ENCODE measurements at regions not wholly inside any gene's neighbourhood (a gene's known extent, or its start where the extent isn't known, plus 50 kb on each side); places are given as distances from the start of the nearest gene placed in this dataset.

DNA sequence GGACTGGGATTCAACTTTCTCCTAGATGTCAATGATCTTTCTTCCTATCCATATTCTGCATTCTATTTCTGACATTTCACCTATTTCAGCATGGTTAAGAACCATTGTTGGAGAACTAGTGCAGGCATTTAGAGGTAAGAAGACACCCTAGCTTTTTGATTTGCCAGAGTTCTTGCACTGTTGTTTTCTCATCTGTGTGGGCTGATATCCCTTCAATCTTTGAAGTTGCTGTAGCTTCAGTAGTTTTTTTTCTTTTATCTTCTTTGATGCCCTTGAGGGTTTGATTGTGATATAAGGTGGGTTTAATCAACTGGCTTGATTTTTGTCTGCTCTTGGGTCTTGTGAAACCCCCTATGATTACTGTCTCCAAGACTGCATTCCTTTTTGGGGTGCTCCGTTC, 502.1 kb downstream of the ETS1 start:
- DNase-seq (ENCODE audit: low spot score), result no peak

DNA sequence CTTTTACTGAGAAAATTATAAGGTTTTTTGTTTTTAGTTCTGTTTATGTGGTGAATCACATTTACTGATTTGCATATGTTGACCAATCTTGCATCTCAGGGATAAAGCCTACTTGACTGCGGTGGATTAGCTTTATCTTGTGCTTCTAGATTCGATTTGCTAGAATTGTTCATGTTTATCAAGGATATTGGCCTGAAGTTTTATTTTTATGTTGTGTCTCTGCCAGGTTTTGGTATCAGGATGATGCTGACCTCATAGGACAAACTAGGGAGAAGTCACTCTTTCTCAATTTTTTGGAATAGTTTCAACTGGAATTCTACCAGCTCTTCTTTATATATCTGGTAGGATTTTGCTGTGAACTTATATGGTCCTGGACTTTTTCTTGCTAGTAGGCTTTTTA, 504.8 kb downstream of the ETS1 start:
- no peak for DNase-seq (ENCODE audit: low spot score)

DNA sequence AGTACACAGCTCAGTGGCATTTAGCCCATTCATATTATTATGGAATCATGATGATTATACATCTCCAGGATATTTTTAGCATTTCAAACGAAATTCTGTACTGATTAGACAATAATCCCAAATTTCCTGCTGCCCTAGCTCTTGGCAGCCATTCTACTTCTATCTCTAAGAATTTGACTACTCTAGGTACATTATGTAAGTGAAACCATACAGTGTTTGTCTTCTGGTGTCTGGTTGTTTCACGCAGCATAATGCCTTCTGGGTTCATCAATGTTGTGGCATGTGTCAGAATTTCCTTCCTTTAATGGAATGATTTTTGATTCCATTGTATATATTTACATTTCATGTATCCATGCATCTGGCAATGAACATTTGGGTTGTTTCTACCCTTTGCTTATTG, 517.7 kb downstream of the ETS1 start:
- no peak for DNase-seq (ENCODE audit: low spot score)

GRCh38 chr11:128067780-128068179, 519.6 kb downstream of the ETS1 start:
- no peak for DNase-seq (ENCODE audit: low spot score)

GRCh38 chr11:128066399-128066798, 521.0 kb downstream of the ETS1 start:
- DNase-seq (ENCODE audit: low spot score), result no peak

GRCh38 chr11:128061281-128061871, 526.0 kb downstream of the ETS1 start:
- no peak for DNase-seq (ENCODE audit: low spot score)

GRCh38 chr11:128058580-128059208, 528.7 kb downstream of the ETS1 start:
- no peak for DNase-seq (ENCODE audit: low spot score)

GRCh38 chr11:128057786-128058395, 529.5 kb downstream of the ETS1 start:
- no peak for DNase-seq (ENCODE audit: low spot score)

DNA sequence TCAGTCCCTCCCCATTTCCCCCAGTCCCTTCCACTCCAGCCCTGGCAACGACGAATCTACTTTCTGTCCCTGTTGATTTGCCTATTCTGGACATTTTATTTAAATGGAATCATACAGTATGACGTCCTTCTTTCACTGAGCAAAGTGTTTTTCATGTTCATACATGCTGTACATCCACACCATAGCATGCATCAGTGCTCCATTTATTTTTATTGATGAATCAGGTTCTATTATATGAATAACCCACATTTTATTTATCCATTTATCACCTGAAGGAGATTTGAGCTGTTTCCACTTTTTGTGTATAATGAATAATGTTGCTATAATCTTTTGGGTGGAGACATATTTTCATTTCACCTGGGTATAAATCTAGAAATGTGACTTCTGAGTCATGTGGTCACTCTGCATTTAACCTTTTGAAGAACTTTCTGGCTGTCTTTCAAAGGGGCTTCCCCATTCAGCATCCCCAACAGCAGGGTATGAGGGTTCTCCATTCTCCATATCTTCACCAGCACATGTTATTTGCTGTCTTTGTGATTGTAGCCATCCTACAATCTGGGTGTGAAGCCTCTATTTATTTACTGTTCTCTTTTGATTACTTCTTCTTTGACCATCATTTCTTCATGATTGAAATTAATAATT, 531.7 kb downstream of the ETS1 start:
- DNase-seq (ENCODE audit: low spot score), result no peak

- no peak for DNase-seq (ENCODE audit: low spot score)
Observed at GRCh38 chr11:128053981-128054931, 533.1 kb downstream of the ETS1 start.

DNA sequence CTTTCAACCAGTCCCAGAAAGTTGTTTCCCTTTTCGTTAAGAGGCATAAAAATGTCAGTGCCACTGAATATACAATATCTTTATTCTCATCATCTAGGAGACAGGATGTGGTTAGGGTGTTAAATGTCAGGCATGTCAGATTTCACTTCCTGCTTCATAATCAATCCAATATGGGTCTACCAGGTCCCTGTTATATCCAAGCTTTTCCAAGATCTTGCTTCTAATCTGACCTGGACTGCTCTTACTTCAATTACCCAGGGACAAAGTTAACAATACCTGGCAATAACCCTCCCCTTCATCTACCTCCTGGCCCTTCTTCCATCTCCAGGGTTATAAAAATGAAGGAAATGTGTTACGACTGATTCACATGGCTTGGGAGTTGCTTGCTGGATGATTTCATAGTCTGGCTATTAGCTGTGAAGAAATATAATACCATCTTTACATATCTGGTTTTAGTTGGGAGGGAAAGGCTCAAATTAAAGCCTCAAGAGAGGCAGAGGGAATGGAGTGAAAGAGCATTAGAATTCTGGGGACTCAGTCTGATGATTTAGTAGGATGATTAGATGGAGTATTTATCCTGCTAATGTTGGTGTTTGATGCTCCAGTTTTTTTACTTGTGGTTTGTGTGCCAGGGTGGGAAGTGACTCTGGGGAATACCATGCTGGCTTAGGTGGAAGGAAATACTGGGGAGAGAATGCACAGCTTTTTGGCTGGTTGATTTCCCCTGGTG, 534.3 kb downstream of the ETS1 start:
- no peak for DNase-seq (ENCODE audit: low spot score)

- no peak for DNase-seq (ENCODE audit: low spot score)
Observed at GRCh38 chr11:128048121-128048520, 539.2 kb downstream of the ETS1 start.

DNA sequence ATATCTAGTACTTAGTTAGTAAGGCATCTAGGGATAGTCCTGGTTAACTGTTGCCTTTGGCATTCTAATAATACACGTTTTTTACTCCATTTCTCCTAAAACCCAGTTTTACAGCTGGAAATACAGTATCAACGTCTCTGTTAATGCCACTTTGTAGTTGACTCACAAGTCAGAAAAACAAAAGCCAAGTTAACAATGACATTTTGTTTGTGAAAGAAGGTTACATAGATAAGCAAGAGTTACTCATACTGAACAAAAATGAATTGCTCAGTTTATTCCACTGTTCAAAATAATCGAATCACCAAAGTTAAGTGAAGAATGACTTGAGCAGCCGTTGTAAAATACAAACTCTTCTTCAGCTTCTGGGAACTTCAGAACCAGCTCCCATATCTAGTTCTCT, 540.3 kb downstream of the ETS1 start:
- no peak for DNase-seq (ENCODE audit: low spot score)

- no peak for DNase-seq (ENCODE audit: low spot score)
Observed at GRCh38 chr11:128046213-128046612, 541.1 kb downstream of the ETS1 start.

- DNase-seq (ENCODE audit: low spot score), result no peak
Observed at GRCh38 chr11:128045094-128045725, 542.1 kb downstream of the ETS1 start.

DNA sequence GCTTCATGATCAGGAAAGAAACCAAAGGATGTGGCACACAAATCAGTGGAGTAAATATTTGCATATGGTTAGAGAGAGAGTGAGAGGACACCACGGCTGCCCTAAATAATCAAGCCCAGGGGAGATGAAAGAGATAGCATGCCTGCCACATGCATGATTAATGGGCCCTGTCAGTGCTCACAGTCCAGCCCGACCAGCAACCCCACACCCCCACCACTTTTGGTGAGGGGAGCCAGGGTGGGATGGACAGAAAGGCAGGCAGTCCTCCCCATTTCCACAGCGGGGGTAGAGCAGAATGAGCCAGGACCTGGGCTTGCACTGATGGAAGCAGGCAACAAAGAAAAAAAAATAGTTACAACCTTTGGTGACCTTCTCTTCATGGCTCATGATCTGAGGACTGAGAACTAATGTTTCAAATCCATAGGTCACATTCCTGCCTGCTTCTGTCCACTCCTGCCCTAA, 545.0 kb downstream of the ETS1 start:
- DNase-seq (ENCODE audit: low spot score), result no peak

- DNase-seq (ENCODE audit: low spot score), result no peak
Observed at GRCh38 chr11:128040603-128041002, 546.8 kb downstream of the ETS1 start.

DNA sequence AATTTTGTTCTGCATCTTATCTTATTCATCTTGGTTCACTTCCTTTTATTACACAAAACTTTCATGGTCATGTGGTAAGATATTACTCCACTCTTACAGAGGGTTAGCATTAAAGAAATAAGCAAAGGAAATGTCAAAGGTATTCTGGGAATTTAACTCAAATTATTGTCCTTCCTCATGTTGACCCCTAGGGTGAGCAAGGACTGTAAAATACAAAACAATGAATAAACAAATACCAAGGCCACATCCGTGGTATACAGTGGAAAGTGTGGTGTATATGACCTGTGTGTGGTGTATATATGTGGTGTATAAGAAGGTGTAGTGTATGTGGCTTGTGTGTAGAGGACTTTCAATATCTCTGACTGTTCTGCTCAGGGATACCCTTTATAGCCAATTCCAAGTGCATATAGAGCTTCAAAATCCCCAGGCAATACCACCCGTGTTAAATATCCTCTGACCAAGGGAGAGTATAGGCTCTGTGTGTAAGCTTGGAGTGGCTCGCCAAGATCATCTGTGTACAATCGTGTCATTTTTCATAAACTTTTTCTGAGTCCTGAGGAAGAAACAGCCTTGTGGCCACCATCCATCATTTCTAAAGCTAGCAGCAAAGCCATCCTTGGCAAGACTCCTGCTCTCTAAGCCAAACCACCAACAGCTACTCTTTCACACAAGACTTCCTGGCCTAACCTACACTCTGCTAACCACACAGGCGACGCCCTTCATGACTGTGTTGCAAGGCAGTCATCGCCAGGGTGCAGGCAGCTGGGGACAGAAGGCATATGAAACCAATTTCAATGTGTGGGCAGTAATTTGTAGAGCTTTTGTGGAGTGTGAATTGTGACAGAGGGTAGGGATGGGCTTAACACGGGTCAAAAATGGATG, 548.0 kb downstream of the ETS1 start:
- no peak for DNase-seq (ENCODE audit: low spot score)

GRCh38 chr11:128036556-128037093, 550.7 kb downstream of the ETS1 start:
- DNase-seq (ENCODE audit: low spot score), result no peak

- no peak for DNase-seq (ENCODE audit: low spot score)
Observed at GRCh38 chr11:128036006-128036405, 551.4 kb downstream of the ETS1 start.
